ENCODE measurements at regions not wholly inside any gene's neighbourhood (a gene's known extent, or its start where the extent isn't known, plus 50 kb on each side); places are given as distances from the start of the nearest gene placed in this dataset.

DNA sequence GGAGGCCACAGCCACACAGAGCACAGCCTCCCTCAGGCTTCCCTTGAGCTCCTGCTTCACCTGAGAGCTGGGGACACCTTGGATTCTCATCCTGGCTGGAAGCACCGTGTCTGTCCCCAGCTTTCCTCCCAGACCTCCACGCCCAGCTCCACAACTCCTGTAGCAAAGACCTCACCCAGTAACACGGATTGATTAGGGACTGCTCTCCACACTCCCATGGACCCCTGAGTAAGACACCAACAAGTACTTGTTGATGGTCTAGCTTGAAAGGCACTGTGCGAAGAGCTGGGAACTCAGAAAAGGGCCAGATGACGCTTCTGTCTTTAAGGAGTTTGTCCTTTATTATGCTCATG, 109.6 kb downstream of the DLL1 start:
- no peak overlapping the region for H3K27ac Mint-ChIP-seq
- no peaks in the 10 kb centered on the region for H3K9me3 ChIP-seq (ENCODE audit: low read length)
- CTCF ChIA-PET = no interaction called here
- H3K27me3 Mint-ChIP-seq = peaks cover 3% of the 10 kb centered on the region in 2 donors
- peaks cover 0 to 5% (median 4%) of the 10 kb centered on the region in 5 donors for H3K9me3 Mint-ChIP-seq
- no peak overlapping the region for H3K4me3 Mint-ChIP-seq
- H3K27ac ChIP-seq (ENCODE audit: low read depth, low read length) = no peak overlapping the region
- peaks cover 7 to 10% (median 8%) of the 10 kb centered on the region in 3 donors for H3K4me1 Mint-ChIP-seq
- H3K4me3 ChIP-seq (ENCODE audit: low read length) = no peak overlapping the region
- no peaks in the 10 kb centered on the region for H3K36me3 Mint-ChIP-seq
- POLR2A ChIA-PET = no interaction called here
- H3K36me3 ChIP-seq (ENCODE audit: insufficient read depth, low read length) = no peaks in the 10 kb centered on the region
- no peak for DNase-seq
- H3K4me1 ChIP-seq (ENCODE audit: insufficient read depth, low read length) = no peaks in the 10 kb centered on the region
- no peaks in the 10 kb centered on the region for H3K27me3 ChIP-seq (ENCODE audit: insufficient read depth, low read length, poor library complexity, severe bottlenecking)

DNA sequence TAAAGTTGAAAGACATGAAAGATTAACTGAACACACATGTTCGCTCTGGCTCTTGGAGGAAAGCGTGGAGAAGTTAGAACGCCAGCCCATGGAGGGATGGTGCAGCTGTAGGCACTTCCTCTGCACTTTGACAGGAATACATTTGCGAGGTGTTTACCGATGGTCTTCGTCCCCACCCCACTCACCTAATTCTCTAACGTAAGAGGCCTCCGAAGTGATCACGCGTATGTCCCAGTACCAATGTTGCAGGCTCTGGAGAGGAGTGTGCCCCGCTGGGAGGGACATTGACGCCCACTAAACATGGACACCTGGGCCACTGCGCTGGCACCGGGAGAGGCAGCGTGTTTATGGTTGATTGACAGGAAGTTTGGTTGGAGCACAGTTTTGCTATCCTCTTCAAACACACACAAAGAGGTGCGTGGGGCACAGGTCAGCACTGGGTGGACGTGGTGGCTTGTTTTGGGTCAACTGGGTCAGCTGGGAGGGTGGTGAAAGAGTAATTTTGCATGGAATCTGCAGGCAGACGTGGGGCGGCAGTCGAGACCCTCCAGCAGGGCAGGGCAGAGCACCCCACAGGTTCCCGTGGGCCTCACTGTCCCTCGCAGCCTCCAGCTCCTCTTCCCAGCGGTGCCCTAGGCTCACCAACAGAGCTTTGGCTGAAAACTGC, 110.1 kb downstream of the DLL1 start:
- Histone ChIP-seq H3K9me3 (ENCODE audit: low read length) (no peaks in the 10 kb centered on the region), H3K27ac (ENCODE audit: low read depth, low read length) (no peak overlapping the region), H3K4me3 (ENCODE audit: low read length) (no peak overlapping the region), H3K27me3 (ENCODE audit: insufficient read depth, low read length, poor library complexity, severe bottlenecking) (no peaks in the 10 kb centered on the region), H3K36me3 (ENCODE audit: insufficient read depth, low read length) (no peaks in the 10 kb centered on the region), H3K4me1 (ENCODE audit: insufficient read depth, low read length) (no peaks in the 10 kb centered on the region)
- Mint-ChIP-seq H3K9me3 (peaks cover 0 to 5% (median 4%) of the 10 kb centered on the region in 5 donors), H3K4me3 (no peak overlapping the region), H3K4me1 (peaks cover 7 to 10% (median 8%) of the 10 kb centered on the region in 3 donors), H3K36me3 (no peaks in the 10 kb centered on the region), H3K27ac (no peak overlapping the region), H3K27me3 (peaks cover 3 to 5% of the 10 kb centered on the region in 2 donors)
- CTCF ChIA-PET = no interaction called here
- POLR2A ChIA-PET = no interaction called here
- peak in 1 of 5 donors; percentile 27 for DNase-seq

DNA sequence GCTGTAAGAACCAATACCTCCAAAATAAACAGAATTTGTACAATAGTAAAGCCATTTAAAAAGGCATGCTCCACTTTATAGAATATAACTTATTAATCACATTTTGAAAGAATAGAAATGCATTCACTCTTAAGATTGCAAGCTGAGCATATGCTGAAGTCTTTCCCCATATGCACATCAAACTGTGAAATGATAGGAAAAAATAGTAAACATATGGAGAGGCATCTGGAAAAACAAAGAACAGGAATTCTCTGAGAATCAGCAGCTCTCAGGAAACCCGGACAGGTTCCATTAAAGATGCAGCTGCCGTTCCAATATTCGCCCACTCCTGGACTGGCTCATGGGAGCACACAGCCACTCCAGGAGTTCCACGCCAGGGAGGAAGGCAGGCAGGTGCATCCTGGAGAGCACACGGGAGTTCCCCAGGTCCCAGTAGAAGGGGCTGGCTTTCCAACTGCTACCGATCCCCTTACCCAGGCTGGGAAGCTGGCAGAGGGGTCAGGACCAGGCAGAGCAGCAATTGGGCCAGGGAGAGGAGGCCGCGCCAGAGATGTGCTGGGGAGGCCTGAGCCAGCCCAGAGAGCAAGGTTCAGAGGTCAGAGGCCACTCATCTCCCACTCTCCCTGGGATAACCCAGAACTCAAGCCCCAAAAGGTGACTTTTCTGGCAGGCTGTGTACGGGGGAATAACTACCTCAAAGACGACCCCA, 111.1 kb downstream of the DLL1 start:
- no peak overlapping the region for H3K4me3 ChIP-seq (ENCODE audit: low read length)
- POLR2A ChIA-PET = no interaction called here

GRCh38 chr6:170178561-170179477, 112.1 kb downstream of the DLL1 start:
- no peaks in the 10 kb centered on the region for H3K4me1 ChIP-seq (ENCODE audit: insufficient read depth, low read length)

More for the DNA sequence above, 111.1 kb downstream of the DLL1 start:
- H3K36me3 Mint-ChIP-seq = no peaks in the 10 kb centered on the region
- peaks cover 7 to 10% (median 8%) of the 10 kb centered on the region in 3 donors for H3K4me1 Mint-ChIP-seq
- H3K36me3 ChIP-seq (ENCODE audit: insufficient read depth, low read length) = no peaks in the 10 kb centered on the region
- peaks cover 0 to 5% (median 4%) of the 10 kb centered on the region in 5 donors for H3K9me3 Mint-ChIP-seq
- H3K27ac Mint-ChIP-seq = peak overlapping the region in 1 of 8 donors; percentile 60
- no peaks in the 10 kb centered on the region for H3K9me3 ChIP-seq (ENCODE audit: low read length)
- H3K27me3 ChIP-seq (ENCODE audit: insufficient read depth, low read length, poor library complexity, severe bottlenecking) = no peaks in the 10 kb centered on the region
- no peak overlapping the region for H3K4me3 Mint-ChIP-seq
- peak in 1 of 5 donors; percentile 28 for DNase-seq
- peaks cover 3 to 5% of the 10 kb centered on the region in 2 donors for H3K27me3 Mint-ChIP-seq
- no peaks in the 10 kb centered on the region for H3K4me1 ChIP-seq (ENCODE audit: insufficient read depth, low read length)
- CTCF ChIA-PET = no interaction called here
- H3K27ac ChIP-seq (ENCODE audit: low read depth, low read length) = no peak overlapping the region

DNA sequence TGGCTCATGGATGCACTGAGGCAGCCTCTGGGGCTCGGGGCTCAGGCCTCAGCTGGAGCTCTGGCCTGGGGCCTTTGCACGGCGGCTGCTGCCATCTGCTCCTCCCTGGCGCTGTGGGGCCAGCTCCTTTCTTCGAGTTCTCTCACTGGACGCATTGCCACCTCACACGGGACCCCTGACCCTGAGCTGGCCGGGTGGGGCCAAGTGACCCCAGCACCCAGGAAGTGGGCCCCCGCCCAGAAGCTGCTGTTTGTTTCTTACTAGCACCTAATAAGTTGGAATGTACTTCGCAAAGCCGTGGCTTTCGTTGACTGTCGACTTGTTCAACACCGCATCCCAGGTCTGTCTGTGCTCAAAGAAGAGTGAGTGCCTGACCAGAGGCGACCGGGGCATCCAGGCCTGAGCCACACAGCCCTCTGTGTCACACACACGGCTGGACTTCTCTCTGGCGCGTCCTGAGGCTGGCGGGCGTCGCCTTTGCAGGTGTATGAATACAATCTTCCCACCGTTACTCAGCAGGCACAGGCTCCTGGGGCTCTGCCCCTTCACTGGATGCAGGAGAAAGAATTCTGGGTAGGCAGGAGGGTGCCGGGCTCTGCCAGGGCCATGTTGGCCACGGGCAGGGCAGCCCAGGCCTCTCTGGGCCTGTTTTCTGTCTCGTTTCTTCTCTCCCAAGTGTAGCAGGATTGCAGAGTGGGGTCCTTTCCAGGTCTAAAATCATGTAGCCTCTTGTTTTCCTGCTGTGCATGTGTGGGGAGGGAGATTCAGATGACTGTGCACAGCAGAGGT, 112.9 kb downstream of the DLL1 start:
- Histone ChIP-seq H3K4me3 (ENCODE audit: low read length) (no peak overlapping the region), H3K27me3 (ENCODE audit: insufficient read depth, low read length, poor library complexity, severe bottlenecking) (no peaks in the 10 kb centered on the region), H3K4me1 (ENCODE audit: insufficient read depth, low read length) (no peaks in the 10 kb centered on the region), H3K27ac (ENCODE audit: low read depth, low read length) (no peak overlapping the region), H3K9me3 (ENCODE audit: low read length) (no peaks in the 10 kb centered on the region), H3K36me3 (ENCODE audit: insufficient read depth, low read length) (no peaks in the 10 kb centered on the region)
- peaks cover 0 to 1% (median 0%) of the 10 kb centered on the region in 5 donors for H3K9me3 Mint-ChIP-seq
- H3K27ac Mint-ChIP-seq = peak overlapping the region in 2 of 8 donors; percentile 82 to 85
- H3K4me3 Mint-ChIP-seq = no peak overlapping the region
- ChIA-PET CTCF (no interaction called here), POLR2A (no interaction called here)
- H3K36me3 Mint-ChIP-seq = no peaks in the 10 kb centered on the region
- DNase-seq = peak in 1 of 5 donors; percentile 49
- H3K27me3 Mint-ChIP-seq = peaks cover 5 to 11% of the 10 kb centered on the region in 2 donors
- peaks cover 3 to 7% (median 4%) of the 10 kb centered on the region in 3 donors for H3K4me1 Mint-ChIP-seq

More at GRCh38 chr6:170178561-170179477, 112.1 kb downstream of the DLL1 start:
- no peaks in the 10 kb centered on the region for H3K27me3 ChIP-seq (ENCODE audit: insufficient read depth, low read length, poor library complexity, severe bottlenecking)
- peaks cover 0 to 5% (median 4%) of the 10 kb centered on the region in 5 donors for H3K9me3 Mint-ChIP-seq
- no peaks in the 10 kb centered on the region for H3K36me3 Mint-ChIP-seq
- H3K36me3 ChIP-seq (ENCODE audit: insufficient read depth, low read length) = no peaks in the 10 kb centered on the region
- no peak overlapping the region for H3K4me3 ChIP-seq (ENCODE audit: low read length)
- peak in 1 of 5 donors; percentile 41 for DNase-seq
- ChIA-PET CTCF (no interaction called here), POLR2A (no interaction called here)
- H3K27ac Mint-ChIP-seq = peak overlapping the region in 2 of 8 donors; percentile 33 to 63
- H3K27me3 Mint-ChIP-seq = peaks cover 3 to 5% of the 10 kb centered on the region in 2 donors
- no peak overlapping the region for H3K4me3 Mint-ChIP-seq
- no peaks in the 10 kb centered on the region for H3K9me3 ChIP-seq (ENCODE audit: low read length)
- no peak overlapping the region for H3K27ac ChIP-seq (ENCODE audit: low read depth, low read length)
- H3K4me1 Mint-ChIP-seq = peaks cover 4 to 7% (median 6%) of the 10 kb centered on the region in 3 donors

- no peak overlapping the region for H3K4me3 ChIP-seq (ENCODE audit: low read length)
- DNase-seq = peak in 4 of 5 donors; percentile 15 to 48 (median 18)
- CTCF ChIA-PET = no interaction called here
- Mint-ChIP-seq H3K36me3 (no peaks in the 10 kb centered on the region), H3K4me1 (peaks cover 1 to 4% (median 3%) of the 10 kb centered on the region in 3 donors), H3K27ac (peak overlapping the region in 4 of 8 donors; percentile 67 to 82 (median 76)), H3K9me3 (peaks cover 0 to 3% (median 0%) of the 10 kb centered on the region in 5 donors), H3K27me3 (peaks cover 5 to 19% of the 10 kb centered on the region in 2 donors), H3K4me3 (peak overlapping the region in 3 of 7 donors; percentile 58 to 72 (median 62))
- no peaks in the 10 kb centered on the region for H3K36me3 ChIP-seq (ENCODE audit: insufficient read depth, low read length)
- no peak overlapping the region for H3K27ac ChIP-seq (ENCODE audit: low read depth, low read length)
- H3K27me3 ChIP-seq (ENCODE audit: insufficient read depth, low read length, poor library complexity, severe bottlenecking) = no peaks in the 10 kb centered on the region
- H3K9me3 ChIP-seq (ENCODE audit: low read length) = no peaks in the 10 kb centered on the region
- POLR2A ChIA-PET = no interaction called here
- H3K4me1 ChIP-seq (ENCODE audit: insufficient read depth, low read length) = no peaks in the 10 kb centered on the region
Measured at GRCh38 chr6:170176898-170177771, 113.7 kb downstream of the DLL1 start.

All from CD8-positive, alpha-beta memory T cell (primary cell).